Right forelimb (tissue), 1 donor: ENCODE measurements at regions not wholly inside any gene's neighbourhood (a gene's known extent, or its start where the extent isn't known, plus 50 kb on each side); places are given as distances from the start of the nearest gene placed in this dataset.
"Not testable (repeated sequence)": the region's sequence is repeated elsewhere in the genome, so short reads cannot be mapped to it uniquely, and the experiment has no call there.

ENCODE experiments used
- DNase-seq: peaks from one replicate; pipeline ENCODE4 v3.0.0-alpha.2; 2018

DNA sequence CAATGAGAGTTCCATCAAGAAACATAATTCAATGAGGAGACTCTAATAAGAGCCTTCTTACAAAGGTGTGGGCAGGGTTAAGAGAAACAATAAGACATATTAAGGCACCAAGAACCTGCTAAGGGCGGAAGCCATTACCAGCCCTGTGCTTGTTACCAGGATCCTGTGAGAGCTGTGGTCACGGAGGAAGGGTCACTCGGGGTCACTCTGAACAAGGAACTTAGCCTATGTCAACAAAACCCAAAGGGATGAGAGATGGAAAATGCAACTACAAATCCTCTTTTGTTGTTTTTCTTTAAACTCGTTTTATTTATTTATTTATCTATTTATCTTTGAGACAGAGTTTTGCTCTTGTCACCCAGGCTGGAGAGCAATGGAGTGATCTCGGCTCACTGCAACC is 460.4 kb upstream of the CCDC196 start:
- DNase-seq, result no peak

DNA sequence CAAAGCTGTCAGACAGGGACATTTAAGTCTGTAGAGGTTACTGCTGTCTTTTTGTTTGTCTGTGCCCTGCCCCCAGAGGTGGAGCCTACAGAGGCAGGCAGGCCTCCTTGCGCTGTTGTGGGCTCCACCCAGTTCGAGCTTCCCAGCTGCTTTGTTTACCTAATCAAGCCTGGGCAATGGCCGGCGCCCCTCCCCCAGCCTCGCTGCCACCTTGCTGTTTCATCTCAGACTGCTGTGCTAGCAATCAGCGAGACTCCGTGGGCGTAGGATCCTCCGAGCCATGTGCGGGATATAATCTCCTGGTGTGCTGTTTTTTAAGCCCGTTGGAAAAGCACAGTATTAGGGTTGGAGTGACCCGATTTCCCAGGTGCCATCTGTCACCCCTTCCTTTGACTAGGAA is 454.2 kb upstream of the CCDC196 start:
- DNase-seq, result not testable (repeated sequence)

DNA sequence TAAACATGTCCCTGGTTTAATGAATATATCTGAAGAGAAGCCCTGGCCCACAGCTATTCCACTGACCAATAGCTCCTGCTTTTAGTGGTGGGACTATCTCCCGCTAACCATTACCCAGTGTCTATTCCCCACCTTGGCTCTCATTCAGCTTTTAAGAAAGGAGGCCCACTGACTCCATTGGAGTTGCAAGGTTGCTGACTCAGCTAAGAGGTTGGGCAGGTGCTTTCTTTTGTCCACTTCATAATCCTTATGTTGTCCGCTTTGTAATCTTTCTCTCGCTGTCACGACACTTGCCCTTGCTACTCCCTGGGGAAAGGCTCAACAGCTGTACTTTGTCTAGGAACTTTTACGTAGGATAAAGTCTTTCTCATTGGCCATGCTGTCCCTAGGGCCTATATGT is 453.4 kb upstream of the CCDC196 start:
- no peak for DNase-seq

DNA sequence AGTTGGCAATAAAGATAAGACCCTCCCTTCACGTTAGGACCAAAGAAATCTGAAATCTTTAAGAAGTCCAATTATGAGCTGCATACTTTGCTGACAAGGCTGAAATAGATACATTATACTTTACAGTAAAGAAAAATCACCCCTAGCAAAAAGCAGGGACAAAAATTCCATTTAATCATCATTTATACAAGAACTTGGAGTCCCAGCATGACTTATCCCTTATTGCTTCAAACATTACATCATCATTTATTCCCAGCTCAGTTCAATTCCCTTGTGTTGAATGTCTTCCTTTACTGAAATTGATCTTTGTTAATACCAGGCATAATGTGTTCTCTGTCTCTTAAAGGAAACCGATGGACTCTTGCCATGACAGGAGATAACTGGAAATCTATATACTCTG is 449.6 kb upstream of the CCDC196 start:
- no peak for DNase-seq

DNA sequence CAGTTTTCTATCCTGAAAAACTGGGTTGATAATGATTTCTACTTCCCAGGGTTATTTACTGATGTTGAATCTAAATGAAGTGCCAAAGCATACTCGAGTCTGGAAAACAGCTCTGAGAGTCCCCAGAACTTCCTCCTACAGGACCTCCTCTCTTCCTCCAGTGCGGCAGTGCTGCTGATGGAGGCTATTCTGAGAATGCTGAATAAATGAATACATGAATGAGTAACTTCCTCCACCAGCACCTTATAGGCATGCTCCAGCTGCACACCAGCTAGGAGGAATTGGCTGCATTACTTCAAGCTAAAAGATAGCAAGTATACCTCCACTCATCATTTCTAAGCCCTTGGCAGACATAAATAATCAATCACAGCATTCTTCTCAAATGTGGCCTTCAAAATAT is 448.8 kb upstream of the CCDC196 start:
- no peak for DNase-seq

GRCh38 chr14:66038212-66038611 is 448.0 kb upstream of the CCDC196 start:
- DNase-seq, result no peak

DNA sequence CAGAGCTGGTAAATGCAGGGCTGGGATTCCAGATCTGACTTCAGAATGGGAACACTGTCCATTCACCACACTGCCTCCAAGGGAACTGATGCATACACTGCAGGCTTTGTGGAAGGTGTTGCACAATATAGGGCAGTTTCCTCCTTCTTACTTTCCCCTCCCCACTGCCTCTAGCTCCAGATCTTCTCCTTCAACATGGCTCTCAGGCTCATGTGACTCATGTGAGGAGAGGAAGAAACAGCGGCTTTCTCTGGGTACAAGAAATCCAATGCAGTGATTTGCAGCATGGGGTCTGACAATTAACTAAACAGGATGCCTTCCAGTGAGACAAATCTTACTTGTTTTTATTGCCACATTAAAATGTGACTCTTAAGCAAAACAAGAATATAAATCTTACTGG is 447.6 kb upstream of the CCDC196 start:
- DNase-seq, result no peak

GRCh38 chr14:66039495-66039894 is 446.7 kb upstream of the CCDC196 start:
- DNase-seq, result no peak

DNA sequence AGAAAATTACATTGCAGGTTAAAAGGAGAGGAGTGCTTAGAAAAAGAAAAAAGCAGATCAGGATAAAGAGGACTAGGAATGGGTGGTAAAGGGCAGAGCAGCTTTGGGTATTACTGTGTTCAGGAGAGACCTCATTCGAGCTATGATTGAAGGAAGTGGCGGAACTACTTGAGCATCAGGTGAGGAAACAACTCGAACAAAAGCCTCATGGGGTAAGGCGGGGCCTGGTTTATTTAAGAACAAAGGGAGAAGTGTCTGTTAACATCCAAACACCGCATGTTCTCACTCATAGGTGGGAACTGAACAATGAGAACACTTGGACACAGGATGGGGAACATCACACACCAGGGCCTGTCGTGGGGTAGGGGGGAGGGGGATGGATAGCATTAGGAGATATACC is 444.6 kb upstream of the CCDC196 start:
- DNase-seq, result no peak

DNA sequence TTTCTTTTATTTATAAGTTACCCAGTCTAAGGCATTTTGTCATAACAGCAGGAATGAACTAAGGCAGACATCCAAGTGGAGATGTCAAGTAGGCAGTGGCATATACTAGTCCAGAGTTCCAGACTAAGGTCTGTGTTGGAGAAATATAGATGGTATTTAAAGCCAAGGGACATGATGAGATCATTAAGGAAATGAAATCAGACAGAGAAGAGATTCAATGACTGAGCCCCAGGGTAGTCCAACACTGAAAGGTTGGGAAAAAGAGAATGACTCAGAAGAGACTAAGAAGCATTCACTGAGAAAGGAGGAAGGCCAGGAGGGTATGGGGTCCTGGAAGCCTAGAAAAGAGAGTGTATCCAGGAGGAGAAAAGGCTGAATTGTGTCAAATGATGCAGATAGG is 442.2 kb upstream of the CCDC196 start:
- DNase-seq, result no peak

GRCh38 chr14:66045572-66046021 is 440.6 kb upstream of the CCDC196 start:
- no peak for DNase-seq

- no peak for DNase-seq
Observed at GRCh38 chr14:66046035-66046434, 440.1 kb upstream of the CCDC196 start.

- no peak for DNase-seq
Observed at GRCh38 chr14:66046591-66046990, 439.6 kb upstream of the CCDC196 start.

- DNase-seq, result no peak
Observed at GRCh38 chr14:66056268-66056907, 429.8 kb upstream of the CCDC196 start.

DNA sequence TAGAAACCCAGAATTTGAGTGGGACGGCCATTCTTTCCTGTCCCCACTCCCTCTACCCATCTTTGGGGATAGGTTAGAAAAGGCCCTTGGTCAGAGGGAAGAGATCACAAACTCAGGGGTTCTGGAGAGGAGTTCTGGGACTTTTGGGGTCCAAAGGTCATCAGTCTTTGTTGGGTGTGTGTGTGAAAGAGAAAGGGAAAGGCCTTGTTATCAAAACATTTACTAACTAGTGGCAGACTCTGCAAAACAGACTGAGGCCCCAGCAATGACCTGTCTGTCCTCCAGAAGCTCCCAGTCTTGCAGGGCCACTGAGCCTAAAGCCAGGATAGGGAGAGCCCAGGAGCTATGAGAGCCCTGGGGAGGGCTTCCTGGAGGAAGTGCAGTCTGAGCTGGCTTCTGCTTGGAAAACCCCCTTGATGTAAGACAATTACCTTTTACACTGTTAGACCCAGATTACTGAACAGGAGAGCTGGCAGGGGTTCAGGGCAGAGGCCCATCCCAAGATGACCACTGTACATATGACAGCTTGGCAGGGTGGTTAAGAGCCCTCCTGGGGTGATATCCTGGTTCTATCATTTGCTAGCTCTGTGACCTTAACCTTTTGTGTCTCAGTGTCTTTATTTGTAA is 429.1 kb upstream of the CCDC196 start:
- DNase-seq, result no peak

GRCh38 chr14:66065188-66065587 is 421.0 kb upstream of the CCDC196 start:
- no peak for DNase-seq

GRCh38 chr14:66066981-66067776 is 419.0 kb upstream of the CCDC196 start:
- DNase-seq, result no peak

- no peak for DNase-seq
Observed at GRCh38 chr14:66069036-66069435, 417.1 kb upstream of the CCDC196 start.

DNA sequence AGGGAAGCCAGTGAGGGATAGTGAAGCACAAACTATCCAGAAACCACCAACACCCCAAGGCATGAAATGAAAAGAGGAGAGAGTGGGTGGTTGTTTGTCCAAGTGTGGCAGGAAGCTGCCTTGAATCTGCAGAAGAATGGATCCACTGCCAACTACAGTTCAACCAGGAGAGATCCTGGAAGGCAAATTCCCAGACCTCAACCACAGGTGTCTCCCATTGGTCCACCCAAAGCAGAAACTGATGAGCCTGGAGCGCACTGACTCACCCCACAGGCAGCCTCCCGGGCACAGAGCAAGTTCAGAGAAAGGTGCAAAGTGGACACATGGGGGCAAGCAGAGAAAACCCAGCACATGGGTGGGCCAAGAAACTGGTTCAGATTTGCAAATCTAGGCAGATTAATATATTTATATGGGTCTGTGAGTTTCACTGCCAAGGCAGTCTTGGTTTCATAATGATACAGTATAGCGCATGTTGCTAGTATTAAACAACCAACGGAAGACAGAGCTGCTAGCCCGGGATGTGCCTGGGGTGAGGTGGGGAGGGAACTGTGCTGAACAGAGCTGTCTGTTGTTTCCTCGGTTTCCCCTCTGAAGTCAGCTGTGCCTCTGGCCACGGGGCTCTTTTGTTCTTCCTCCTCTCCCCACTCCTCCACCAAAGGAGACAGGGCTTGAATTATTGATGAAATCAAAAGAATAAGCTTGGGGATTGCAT is 416.2 kb upstream of the CCDC196 start:
- DNase-seq, result no peak

DNA sequence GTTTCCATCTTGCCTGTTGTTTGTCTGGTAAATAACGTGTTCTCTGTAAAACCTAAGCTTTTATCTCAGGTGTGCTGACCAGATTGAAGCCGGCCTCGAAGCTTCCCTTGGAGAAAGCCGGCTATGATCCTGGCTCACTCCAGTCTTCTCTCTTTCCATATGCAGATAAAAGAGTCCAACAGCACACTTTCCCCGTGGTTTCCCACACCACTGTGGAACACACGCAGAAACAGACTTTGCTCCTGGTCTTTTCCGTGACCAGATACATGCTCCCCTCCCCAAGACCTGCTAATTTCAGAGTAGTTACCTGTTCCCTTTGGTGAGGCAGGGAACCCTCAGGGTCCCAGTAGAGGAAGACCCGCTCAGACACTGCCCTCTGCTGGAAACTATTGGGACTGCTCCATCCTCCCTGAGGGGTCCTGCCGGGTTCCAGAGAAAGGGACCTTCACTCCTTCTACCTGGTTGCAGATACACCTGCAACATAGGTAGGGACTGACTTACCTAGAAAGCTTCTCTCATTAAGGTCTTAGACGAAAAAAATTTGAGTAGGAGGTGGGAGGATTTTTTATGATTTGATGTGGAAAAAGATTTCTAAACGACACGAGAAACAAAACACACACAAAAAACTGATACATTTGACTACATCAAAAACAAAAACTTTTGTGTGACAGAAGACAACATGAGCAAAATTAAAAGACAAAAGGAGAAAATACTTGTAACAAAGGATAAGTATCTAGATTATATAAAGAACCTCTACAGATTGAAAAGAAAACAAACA is 415.4 kb upstream of the CCDC196 start:
- DNase-seq, result no peak

DNA sequence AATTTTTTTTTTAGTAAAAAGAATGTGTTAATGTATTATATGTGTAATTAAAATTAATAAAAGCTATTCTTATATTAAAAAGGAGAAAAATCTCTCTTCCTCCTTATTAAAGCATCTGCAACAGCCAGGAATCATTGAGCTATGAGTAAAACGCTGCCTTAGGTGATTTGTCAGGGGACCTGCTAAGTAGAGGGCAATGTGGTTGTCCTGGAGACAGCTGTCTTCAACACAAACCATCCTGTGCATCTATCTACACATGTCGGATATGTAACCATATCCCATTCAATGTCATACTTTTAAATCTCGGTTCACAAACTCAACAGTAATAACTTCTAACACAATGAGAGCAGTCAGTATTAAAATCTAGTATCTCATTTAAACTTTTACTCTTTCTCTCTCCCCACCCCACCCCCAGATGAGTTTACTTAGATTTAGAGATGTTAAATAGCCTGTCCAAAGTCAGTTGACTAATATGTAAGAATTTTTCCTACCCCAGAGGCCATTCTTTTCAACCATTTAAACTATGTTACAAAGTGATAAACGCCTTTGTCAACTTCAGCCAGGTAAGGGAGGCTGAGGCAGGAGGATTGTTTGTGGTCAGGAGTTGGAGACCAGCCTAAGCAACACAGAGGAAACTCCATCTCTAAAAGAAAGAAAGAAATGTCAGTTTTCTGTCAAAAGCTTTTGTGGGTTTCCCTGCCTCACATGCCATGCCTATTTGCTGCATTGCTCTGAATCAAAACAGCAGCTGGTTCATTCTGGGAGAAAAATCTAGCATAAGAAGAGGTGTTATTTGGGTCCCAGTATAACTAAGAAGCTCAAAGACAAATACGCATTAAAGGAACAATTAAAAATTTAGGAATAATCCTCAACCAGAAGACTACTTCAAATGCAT is 413.7 kb upstream of the CCDC196 start:
- no peak for DNase-seq

- DNase-seq, result no peak
Observed at GRCh38 chr14:66074537-66074936, 411.6 kb upstream of the CCDC196 start.
